IMR-90 (cell line): ENCODE measurements at regions not wholly inside any gene's neighbourhood (a gene's known extent, or its start where the extent isn't known, plus 50 kb on each side); places are given as distances from the start of the nearest gene placed in this dataset.

ENCODE experiments used
- MAZ ChIP-seq: IDR thresholded peaks from 2 replicates; pipeline ENCODE4 v1.6.1; 2012; ENCODE audit warnings: low read depth, mild to moderate bottlenecking, low read length, improper control_type of control experiment, moderate library complexity, borderline replicate concordance
- POLR2A ChIP-seq: IDR thresholded peaks from 2 replicates; pipeline ENCODE4 v1.6.1; 2012; ENCODE audit warnings: mild to moderate bottlenecking, low read depth, low read length
- TF ChIP-seq, protein P1 (sequence below): conservative IDR thresholded peaks from 2 replicates; pipeline ENCODE4 v1.5.1; 2012; ENCODE audit warnings: mild to moderate bottlenecking, low read depth, low read length, improper control_type of control experiment

DNA sequence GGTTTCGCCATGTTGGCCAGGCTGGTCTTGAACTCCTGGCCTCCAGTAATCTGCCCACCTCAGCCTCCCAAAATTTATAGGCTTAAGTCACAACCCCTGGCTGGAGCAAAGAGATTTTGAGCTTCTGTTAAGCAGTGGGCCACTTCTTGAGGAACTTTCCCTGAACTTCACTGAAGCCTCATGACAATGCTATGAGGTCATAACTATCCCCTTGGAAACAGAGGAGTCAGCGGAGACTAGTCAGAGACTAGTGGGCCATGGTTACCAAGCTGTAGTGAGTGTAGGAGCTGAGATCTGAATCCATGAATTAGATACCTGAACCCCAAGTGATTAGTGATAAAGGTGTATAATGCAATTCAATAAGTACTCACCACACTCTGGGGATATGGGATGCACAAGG lies 145.1 kb upstream of the MSX1 start:
- TF ChIP-seq MAZ (no peak), POLR2A (no peak)
- TF ChIP-seq, protein P1, sequence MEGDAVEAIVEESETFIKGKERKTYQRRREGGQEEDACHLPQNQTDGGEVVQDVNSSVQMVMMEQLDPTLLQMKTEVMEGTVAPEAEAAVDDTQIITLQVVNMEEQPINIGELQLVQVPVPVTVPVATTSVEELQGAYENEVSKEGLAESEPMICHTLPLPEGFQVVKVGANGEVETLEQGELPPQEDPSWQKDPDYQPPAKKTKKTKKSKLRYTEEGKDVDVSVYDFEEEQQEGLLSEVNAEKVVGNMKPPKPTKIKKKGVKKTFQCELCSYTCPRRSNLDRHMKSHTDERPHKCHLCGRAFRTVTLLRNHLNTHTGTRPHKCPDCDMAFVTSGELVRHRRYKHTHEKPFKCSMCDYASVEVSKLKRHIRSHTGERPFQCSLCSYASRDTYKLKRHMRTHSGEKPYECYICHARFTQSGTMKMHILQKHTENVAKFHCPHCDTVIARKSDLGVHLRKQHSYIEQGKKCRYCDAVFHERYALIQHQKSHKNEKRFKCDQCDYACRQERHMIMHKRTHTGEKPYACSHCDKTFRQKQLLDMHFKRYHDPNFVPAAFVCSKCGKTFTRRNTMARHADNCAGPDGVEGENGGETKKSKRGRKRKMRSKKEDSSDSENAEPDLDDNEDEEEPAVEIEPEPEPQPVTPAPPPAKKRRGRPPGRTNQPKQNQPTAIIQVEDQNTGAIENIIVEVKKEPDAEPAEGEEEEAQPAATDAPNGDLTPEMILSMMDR: no peak
